Gastroesophageal sphincter (tissue), 2 donors: ENCODE measurements at regions not wholly inside any gene's neighbourhood (a gene's known extent, or its start where the extent isn't known, plus 50 kb on each side); places are given as distances from the start of the nearest gene placed in this dataset.

Source experiments
- EP300 ChIP-seq: sonication (generic); formaldehyde crosslinking; IDR thresholded peaks from one replicate; pipeline ENCODE4 v1.6.1; 2017; ENCODE audit warnings: antibody characterized with exemption, mild to moderate bottlenecking
- POLR2A ChIP-seq, 2 donors: fragments of 450-650 bp; IDR thresholded peaks; one replicate each; pipeline ENCODE4 v1.6.1; 2017; ENCODE audit warnings: antibody characterized with exemption in 2 of 2, mild to moderate bottlenecking in 2 of 2, moderate library complexity in 1 of 2
- POLR2AphosphoS5 ChIP-seq: sonication (generic); formaldehyde crosslinking; IDR thresholded peaks from one replicate; pipeline ENCODE4 v1.6.1; 2017; ENCODE audit warnings: antibody characterized with exemption

DNA sequence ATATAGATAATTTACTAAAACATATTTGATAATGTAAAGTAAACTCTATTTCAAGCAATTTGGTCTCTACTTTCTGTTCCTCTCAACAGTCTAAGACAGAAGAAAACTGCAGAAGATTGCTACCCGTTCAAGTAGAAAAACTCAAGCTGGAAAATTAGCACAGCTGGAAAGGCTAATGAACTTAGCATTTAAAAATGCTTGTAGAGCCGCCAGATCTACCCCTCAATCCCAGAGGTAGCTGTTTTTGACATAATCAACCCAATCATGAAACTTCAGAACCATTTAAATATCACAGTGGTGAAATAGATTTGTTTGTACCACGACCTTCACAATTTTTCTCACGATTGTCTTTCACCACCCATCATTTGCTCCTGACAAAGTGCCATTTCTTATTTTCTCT lies 479.5 kb downstream of the SPRY1 start:
- TF ChIP-seq EP300 = no peak
- TF ChIP-seq POLR2AphosphoS5 = no peak
- TF ChIP-seq POLR2A (IDR thresholded peaks at IDR 0.05) = no peak
